K562 (cell line): ENCODE measurements at regions not wholly inside any gene's neighbourhood (a gene's known extent, or its start where the extent isn't known, plus 50 kb on each side); places are given as distances from the start of the nearest gene placed in this dataset.

Source experiments
- ATAC-seq: fragments of 200-7000 bp; cut with Tn5 transposase; 3 replicates; pipeline ENCODE4 v1.9.1; 2020; ENCODE audit warnings: moderate library complexity
- BruUV-seq: library from RNA; stranded (reverse); fragments of 400-500 nt; replicated peaks from 2 replicates; lab custom pipeline; 2021; lab: Mats Ljungman, UMichigan
- CTCF ChIA-PET: fragments of 300-600 bp; formaldehyde crosslinking; extraction: SDS; loops from one replicate; lab custom pipeline; 2021; ENCODE audit warnings: low intra/inter-chr PET ratio; lab: Yijun Ruan, JAX
- POLR2A ChIA-PET: fragments of 300-600, 350-650 bp; sonication (Branson Sonifier 250); formaldehyde crosslinking; extraction: SDS; loops from one replicate; lab custom pipeline; 2021; ENCODE audit warnings: antibody characterized with exemption, inconsistent platforms; lab: Yijun Ruan, JAX
- DNase-seq, 4 experiments: peaks; one replicate each; pipeline versions ENCODE4 v3.0.0 to v3.0.0-alpha.2; 2011 to 2018; ENCODE audit warnings: low spot score in 3 of 4, mixed read lengths in 3 of 4; ENCODE audit errors: extremely low read depth in 1 of 4
- FAIRE-seq: peaks from 2 replicates; lab custom pipeline; 2011; peaks lifted over from hg19 to GRCh38; lab: Jason Lieb, UNC
- H2AFZ ChIP-seq: 2 replicates; pipeline ENCODE4 v1.6.0; 2011; ENCODE audit warnings: low read depth, low read length, control low read depth, inconsistent platforms
- H3K27ac ChIP-seq: fragments of 200-600 bp; 3 replicates; pipeline ENCODE4 v1.8.0; 2011; ENCODE audit warnings: low read depth, mild to moderate bottlenecking, control low read depth, inconsistent platforms, low read length, moderate library complexity, mixed read lengths; ENCODE audit errors: extremely low read depth
- H3K27me3 ChIP-seq, 2 experiments: fragments of 300-600 bp in 1 of 2; 2 replicates in 1 of 2; 3 replicates in 1 of 2; pipeline versions ENCODE4 v1.6.0 to v1.8.0; 2011; ENCODE audit warnings: inconsistent platforms in 2 of 2, low read length in 2 of 2, mild to moderate bottlenecking in 1 of 2, mixed read lengths in 1 of 2, moderate library complexity in 1 of 2; ENCODE audit not compliant: control insufficient read depth in 2 of 2, insufficient read depth in 2 of 2
- H3K36me3 ChIP-seq: fragments of 300-600 bp; 3 replicates; pipeline ENCODE4 v1.8.0; 2011; ENCODE audit warnings: mild to moderate bottlenecking, low read length, inconsistent platforms; ENCODE audit not compliant: control insufficient read depth, insufficient read depth
- H3K4me1 ChIP-seq, 2 experiments: fragments of 200-600 bp in 1 of 2; replicated peaks in 1 of 2; 2 replicates in 1 of 2; 3 replicates in 1 of 2; pipeline versions ENCODE4 v1.5.1 to v1.8.0; 2011; ENCODE audit warnings: inconsistent platforms in 2 of 2, low read length in 2 of 2, mild to moderate bottlenecking in 1 of 2, mixed read lengths in 1 of 2, moderate library complexity in 1 of 2; ENCODE audit not compliant: control insufficient read depth in 2 of 2, insufficient read depth in 2 of 2
- H3K4me2 ChIP-seq: 2 replicates; pipeline ENCODE4 v1.6.1; 2011; ENCODE audit warnings: low read length, control low read depth, inconsistent platforms, mixed read lengths; ENCODE audit not compliant: insufficient read depth
- H3K4me3 ChIP-seq: fragments of 200-600 bp; sonication (generic), shearing (Covaris generic); 2 replicates; pipeline ENCODE4 v1.5.1; 2016; ENCODE audit warnings: control low read depth, inconsistent platforms
- H3K79me2 ChIP-seq: fragments of 200-600 bp; 3 replicates; pipeline ENCODE4 v1.8.0; 2011; ENCODE audit warnings: low read length, inconsistent platforms; ENCODE audit not compliant: control insufficient read depth, insufficient read depth
- H3K9ac ChIP-seq, 2 experiments: 2 replicates each; pipeline versions ENCODE4 v1.6.0 to v1.6.1; 2011; ENCODE audit warnings: low read depth in 2 of 2, low read length in 2 of 2, control low read depth in 1 of 2, inconsistent platforms in 1 of 2, mild to moderate bottlenecking in 1 of 2, mixed read lengths in 1 of 2; ENCODE audit not compliant: insufficient read depth in 1 of 2
- H3K9me1 ChIP-seq: one replicate; pipeline ENCODE4 v1.6.0; 2011; ENCODE audit warnings: inconsistent platforms, mild to moderate bottlenecking, low read length, moderate library complexity; ENCODE audit not compliant: control insufficient read depth, insufficient read depth
- H3K9me3 ChIP-seq: replicated peaks from 2 replicates; pipeline ENCODE4 v1.5.1; 2011; ENCODE audit warnings: low read depth, low read length, inconsistent platforms; ENCODE audit not compliant: control insufficient read depth, insufficient read depth
- H4K20me1 ChIP-seq: replicated peaks from 2 replicates; pipeline ENCODE4 v1.6.1; 2011; ENCODE audit warnings: low read length, inconsistent platforms, mixed read lengths; ENCODE audit not compliant: control insufficient read depth, insufficient read depth
- ARID3A ChIP-seq: IDR thresholded peaks from 2 replicates; pipeline ENCODE4 v1.6.1; 2012; ENCODE audit warnings: low read depth, low read length, improper control_type of control experiment, borderline replicate concordance
- ATF6 ChIP-seq: sonication (generic); formaldehyde crosslinking; IDR thresholded peaks from 2 replicates; pipeline ENCODE4 v1.4.0; 2020; ENCODE audit warnings: mild to moderate bottlenecking, missing genetic modification reagents
- CBX5 ChIP-seq: IDR thresholded peaks from 2 replicates; pipeline ENCODE4 v1.6.1; 2014; ENCODE audit warnings: low read depth, borderline replicate concordance
- ESRRA ChIP-seq: fragments of 450-650 bp; IDR thresholded peaks from 2 replicates; pipeline ENCODE4 v1.6.1; 2014; ENCODE audit warnings: low read depth, mild to moderate bottlenecking, moderate library complexity, borderline replicate concordance
- ETV1 ChIP-seq: fragments of 450-650 bp; conservative IDR thresholded peaks from 2 replicates; pipeline ENCODE4 v1.6.1; 2016; ENCODE audit warnings: missing genetic modification characterization, control low read depth, low read depth, missing compliant biosample characterization
- HNRNPL ChIP-seq: fragments of 200-400 bp; formaldehyde crosslinking; IDR thresholded peaks from 2 replicates; pipeline ENCODE4 v1.6.1; 2017; ENCODE audit warnings: low read depth, mild to moderate bottlenecking, low read length
- ILK ChIP-seq: fragments of 450-650 bp; IDR thresholded peaks from 2 replicates; pipeline ENCODE4 v1.6.1; 2016; ENCODE audit warnings: missing genetic modification characterization, low read depth, mild to moderate bottlenecking, missing compliant biosample characterization, moderate library complexity, borderline replicate concordance
- NFIC ChIP-seq: fragments of 450-650 bp; IDR thresholded peaks from 2 replicates; pipeline ENCODE4 v1.6.1; 2017; ENCODE audit warnings: mild to moderate bottlenecking, inconsistent platforms
- PPARD ChIP-seq: fragments of 250-450 bp; sonication (Bioruptor Pico); IDR thresholded peaks from 2 replicates; pipeline ENCODE4 v1.8.0; 2022; ENCODE audit warnings: inconsistent platforms, mild to moderate bottlenecking, moderate library complexity
- TGIF2 ChIP-seq: sonication (generic); formaldehyde crosslinking; IDR thresholded peaks from 2 replicates; pipeline ENCODE4 v1.8.1; 2022; ENCODE audit warnings: mild to moderate bottlenecking, missing genetic modification reagents, moderate library complexity
- TRIM25 ChIP-seq: fragments of 450-650 bp; IDR thresholded peaks from 2 replicates; pipeline ENCODE4 v1.7.0; 2016; ENCODE audit warnings: borderline replicate concordance
- ZBTB17 ChIP-seq: fragments of 450-650 bp; formaldehyde crosslinking; IDR thresholded peaks from 2 replicates; pipeline ENCODE4 v1.4.0; 2020; ENCODE audit warnings: mild to moderate bottlenecking
- ZNF124 ChIP-seq: sonication (generic); formaldehyde crosslinking; IDR thresholded peaks from 2 replicates; pipeline ENCODE4 v1.8.1; 2022; ENCODE audit warnings: missing genetic modification reagents
- ZNF174 ChIP-seq: fragments of 250-450 bp; sonication (Bioruptor Pico); IDR thresholded peaks from 2 replicates; pipeline ENCODE4 v1.4.0; 2020; ENCODE audit warnings: mild to moderate bottlenecking
- ZNF77 ChIP-seq: fragments of 250-450 bp; sonication (Bioruptor Pico); IDR thresholded peaks from 2 replicates; pipeline ENCODE4 v1.5.0; 2020
- in situ Hi-C: fragments of 300-500 bp; cut with MboI; formaldehyde crosslinking; loops from 4 replicates; pipeline ENCODE4 v1.15.0; 2018; ENCODE audit warnings: inconsistent platforms, mixed read lengths
- intact Hi-C: fragments of 100-400 bp; cut with micrococcal nuclease; formaldehyde crosslinking; loops from 2 replicates; pipeline ENCODE4 v1.14.2; 2022
- TF ChIP-seq, protein P1 (sequence below): sonication (generic); formaldehyde crosslinking; IDR thresholded peaks from 2 replicates; pipeline ENCODE4 v1.8.0; 2022; ENCODE audit warnings: mild to moderate bottlenecking, missing genetic modification reagents, borderline replicate concordance

DNA sequence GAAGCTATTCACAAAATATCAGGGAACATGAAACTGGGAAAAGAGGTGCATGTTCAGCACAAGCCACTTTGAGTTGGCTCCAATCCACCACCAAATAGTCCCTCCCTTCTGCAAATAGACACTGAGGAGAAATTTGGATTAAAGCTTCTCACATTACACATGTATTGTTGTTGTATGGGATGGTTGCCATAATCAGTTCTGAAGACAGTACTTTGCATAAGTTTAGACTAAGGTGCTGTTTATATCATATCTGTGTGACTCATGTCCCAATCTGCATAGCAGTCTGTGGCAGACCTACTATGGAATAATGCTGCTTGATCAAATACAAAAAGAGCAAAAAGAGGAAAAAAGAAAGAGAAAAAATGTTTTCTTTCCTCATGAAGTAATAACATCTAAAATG is 376.7 kb upstream of the DDI1 start:
- BruUV-seq, result no TSS peak
- FAIRE-seq, result no peak
- no peak overlapping the region for H2AFZ ChIP-seq

More for the DNA sequence above, 376.7 kb upstream of the DDI1 start:
- H3K9ac ChIP-seq, result no peak overlapping the region
- H3K27ac ChIP-seq, result no peak overlapping the region
- TF ChIP-seq ESRRA (no peak), TGIF2 (CRISPR knock-in tag) (no peak), HNRNPL (no peak), ILK (no peak), NFIC (no peak), ZNF77 (CRISPR knock-in tag) (no peak), ATF6 (CRISPR knock-in tag) (no peak), ZNF174 (CRISPR knock-in tag) (no peak), ZBTB17 (no peak), ARID3A (no peak), PPARD (no peak), TRIM25 (no peak), ETV1 (tag) (no peak), ZNF124 (CRISPR knock-in tag) (no peak), CBX5 (no peak)
- TF ChIP-seq, protein P1, sequence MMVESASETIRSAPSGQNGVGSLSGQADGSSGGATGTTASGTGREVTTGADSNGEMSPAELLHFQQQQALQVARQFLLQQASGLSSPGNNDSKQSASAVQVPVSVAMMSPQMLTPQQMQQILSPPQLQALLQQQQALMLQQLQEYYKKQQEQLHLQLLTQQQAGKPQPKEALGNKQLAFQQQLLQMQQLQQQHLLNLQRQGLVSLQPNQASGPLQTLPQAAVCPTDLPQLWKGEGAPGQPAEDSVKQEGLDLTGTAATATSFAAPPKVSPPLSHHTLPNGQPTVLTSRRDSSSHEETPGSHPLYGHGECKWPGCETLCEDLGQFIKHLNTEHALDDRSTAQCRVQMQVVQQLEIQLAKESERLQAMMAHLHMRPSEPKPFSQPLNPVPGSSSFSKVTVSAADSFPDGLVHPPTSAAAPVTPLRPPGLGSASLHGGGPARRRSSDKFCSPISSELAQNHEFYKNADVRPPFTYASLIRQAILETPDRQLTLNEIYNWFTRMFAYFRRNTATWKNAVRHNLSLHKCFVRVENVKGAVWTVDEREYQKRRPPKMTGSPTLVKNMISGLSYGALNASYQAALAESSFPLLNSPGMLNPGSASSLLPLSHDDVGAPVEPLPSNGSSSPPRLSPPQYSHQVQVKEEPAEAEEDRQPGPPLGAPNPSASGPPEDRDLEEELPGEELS, result no peak
- no peaks in the 10 kb centered on the region for H3K27me3 ChIP-seq
- no peak for DNase-seq
- CTCF ChIA-PET, result no interaction called here
- no peak overlapping the region for H3K4me2 ChIP-seq
- H3K79me2 ChIP-seq, result no peaks in the 10 kb centered on the region
- no peaks in the 10 kb centered on the region for H3K4me1 ChIP-seq
- H3K9me1 ChIP-seq, result no peaks in the 10 kb centered on the region
- POLR2A ChIA-PET, result no interaction called here
- intact Hi-C loops (no loop called here), in situ Hi-C loops (no loop called here)
- no peaks in the 10 kb centered on the region for H3K36me3 ChIP-seq
- H3K4me3 ChIP-seq, result no peak overlapping the region
- no peaks in the 10 kb centered on the region for H4K20me1 ChIP-seq
- H3K9me3 ChIP-seq, result no peaks in the 10 kb centered on the region
- no peak for ATAC-seq
